GM12891 (cell line): ENCODE measurements at regions not wholly inside any gene's neighbourhood (a gene's known extent, or its start where the extent isn't known, plus 50 kb on each side); places are given as distances from the start of the nearest gene placed in this dataset.

Source experiments
- PAX5 ChIP-seq: IDR thresholded peaks from 2 replicates; pipeline ENCODE4 v1.6.1; 2011; ENCODE audit warnings: low read length, moderate library complexity, mild to moderate bottlenecking; ENCODE audit not compliant: insufficient read depth, severe bottlenecking
- SPI1 ChIP-seq: IDR thresholded peaks from 2 replicates; pipeline ENCODE4 v1.6.1; 2011; ENCODE audit warnings: low read depth, low read length, control low read depth

GRCh38 chr6:71044753-71045152 is 87.9 kb upstream of the B3GAT2 start:
- TF ChIP-seq SPI1 (no peak), PAX5 (no peak)
